Activated T-cell treated with anti-CD3 and anti-CD28 coated beads for 4 hours (primary cell): ENCODE measurements at regions not wholly inside any gene's neighbourhood (a gene's known extent, or its start where the extent isn't known, plus 50 kb on each side); places are given as distances from the start of the nearest gene placed in this dataset.
A peak's percentile ranks its signal among the peaks of the same experiment; 100 is the strongest.

ENCODE experiments used
- DNase-seq: peaks from one replicate; pipeline ENCODE4 v3.0.0-alpha.2; 2020

DNA sequence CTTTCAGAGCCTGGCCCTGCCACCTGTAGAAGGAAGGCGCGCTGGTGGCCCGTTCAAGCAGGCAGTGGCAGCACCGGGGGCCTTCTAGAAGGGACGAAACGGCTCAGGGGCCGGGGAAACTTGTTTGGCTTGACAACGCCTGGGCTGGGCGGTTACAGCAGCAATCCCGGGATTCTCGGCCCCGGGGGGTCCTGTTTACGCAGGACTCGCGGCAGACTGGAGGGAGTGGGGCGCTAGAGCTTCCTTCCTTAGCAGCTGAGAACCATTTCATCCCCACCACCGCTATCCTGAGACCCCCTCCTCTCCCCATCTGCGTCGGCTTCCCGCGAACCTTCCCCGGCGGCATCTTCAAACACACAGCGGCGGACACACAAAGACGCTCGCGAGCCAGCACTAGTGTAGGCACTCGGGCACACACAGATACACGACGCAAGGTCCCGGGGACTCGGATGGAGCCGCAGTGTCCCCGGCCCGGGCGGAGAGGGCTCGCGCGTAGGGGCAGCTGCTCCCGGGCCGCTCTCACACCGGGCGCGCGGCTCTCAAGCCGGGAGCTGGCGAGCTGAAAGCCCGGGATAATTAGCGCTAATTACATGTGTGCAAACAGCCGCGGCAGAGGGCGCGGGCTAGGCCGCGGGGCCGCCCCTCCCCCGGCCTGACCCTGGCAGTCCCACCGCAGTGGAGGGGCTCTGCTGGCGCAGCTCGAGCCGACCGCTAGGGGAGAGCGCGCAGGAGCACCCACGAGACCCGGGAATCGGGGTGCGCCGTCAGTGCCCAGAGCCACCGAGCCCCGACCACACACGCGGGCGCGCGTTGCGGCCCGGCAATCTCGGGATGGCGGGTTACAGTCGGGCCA, 271.4 kb downstream of the FOXD2 start:
- DNase-seq = no peak

- DNase-seq = no peak
Observed at GRCh38 chr1:47709872-47710231, 272.0 kb downstream of the FOXD2 start.

- peak; percentile 42 for DNase-seq
Observed at GRCh38 chr1:47710329-47711071, 272.7 kb downstream of the FOXD2 start.
